LoVo (cell line): ENCODE measurements at regions not wholly inside any gene's neighbourhood (a gene's known extent, or its start where the extent isn't known, plus 50 kb on each side); places are given as distances from the start of the nearest gene placed in this dataset.
A peak's percentile ranks its signal among the peaks of the same experiment; 100 is the strongest.

Experiments used
- DNase-seq: peaks from one replicate; pipeline ENCODE4 v3.0.0-alpha.2; 2016; ENCODE audit warnings: low spot score

GRCh38 chr14:32254952-32255679 is 52.0 kb upstream of the RNU6-8 start:
- peak; percentile 70 for DNase-seq

- DNase-seq, result no peak
These were observed 52.7 kb upstream of the RNU6-8 start for GRCh38 chr14:32255789-32256188.

- no peak for DNase-seq
These were observed 53.5 kb upstream of the RNU6-8 start for GRCh38 chr14:32256576-32256975.

GRCh38 chr14:32258336-32258993 is 55.4 kb upstream of the RNU6-8 start:
- DNase-seq, result no peak

- peak; percentile 86 for DNase-seq
These were observed 56.4 kb upstream of the RNU6-8 start for GRCh38 chr14:32259368-32260013.

- no peak for DNase-seq
These were observed 61.0 kb upstream of the RNU6-8 start for GRCh38 chr14:32263939-32264567.

GRCh38 chr14:32265584-32265983 is 62.5 kb upstream of the RNU6-8 start:
- no peak for DNase-seq

GRCh38 chr14:32277998-32278397 is 51.1 kb upstream of the AKAP6 start:
- no peak for DNase-seq
